ENCODE measurements at regions not wholly inside any gene's neighbourhood (a gene's known extent, or its start where the extent isn't known, plus 50 kb on each side); places are given as distances from the start of the nearest gene placed in this dataset.
A peak's percentile ranks its signal among the peaks of the same experiment; 100 is the strongest.

GRCh38 chr16:80175011-80175410, 365.8 kb upstream of the DYNLRB2 start:
- intact Hi-C loops (cut with DNase I) = no loop called here
- H3K27me3 ChIP-seq (replicated peaks; ENCODE audit: insufficient read depth) = no peaks in the 10 kb centered on the region
- no peak for DNase-seq (ENCODE audit: low spot score)
- H3K36me3 ChIP-seq = no peaks in the 10 kb centered on the region
- TF ChIP-seq, protein P1, sequence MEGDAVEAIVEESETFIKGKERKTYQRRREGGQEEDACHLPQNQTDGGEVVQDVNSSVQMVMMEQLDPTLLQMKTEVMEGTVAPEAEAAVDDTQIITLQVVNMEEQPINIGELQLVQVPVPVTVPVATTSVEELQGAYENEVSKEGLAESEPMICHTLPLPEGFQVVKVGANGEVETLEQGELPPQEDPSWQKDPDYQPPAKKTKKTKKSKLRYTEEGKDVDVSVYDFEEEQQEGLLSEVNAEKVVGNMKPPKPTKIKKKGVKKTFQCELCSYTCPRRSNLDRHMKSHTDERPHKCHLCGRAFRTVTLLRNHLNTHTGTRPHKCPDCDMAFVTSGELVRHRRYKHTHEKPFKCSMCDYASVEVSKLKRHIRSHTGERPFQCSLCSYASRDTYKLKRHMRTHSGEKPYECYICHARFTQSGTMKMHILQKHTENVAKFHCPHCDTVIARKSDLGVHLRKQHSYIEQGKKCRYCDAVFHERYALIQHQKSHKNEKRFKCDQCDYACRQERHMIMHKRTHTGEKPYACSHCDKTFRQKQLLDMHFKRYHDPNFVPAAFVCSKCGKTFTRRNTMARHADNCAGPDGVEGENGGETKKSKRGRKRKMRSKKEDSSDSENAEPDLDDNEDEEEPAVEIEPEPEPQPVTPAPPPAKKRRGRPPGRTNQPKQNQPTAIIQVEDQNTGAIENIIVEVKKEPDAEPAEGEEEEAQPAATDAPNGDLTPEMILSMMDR (IDR thresholded peaks at IDR 0.05) = no peak
- TF ChIP-seq POLR2A (IDR thresholded peaks at IDR 0.05) (no peak), POLR2AphosphoS5 (IDR thresholded peaks at IDR 0.05) (no peak)
- no peaks in the 10 kb centered on the region for H3K9me3 ChIP-seq
- H3K4me1 ChIP-seq (replicated peaks) = no peaks in the 10 kb centered on the region
- no peak overlapping the region for H3K27ac ChIP-seq
- 89% methylated on average over 1 of the region's 1 CpG for WGBS
- H3K4me3 ChIP-seq = no peak overlapping the region

DNA sequence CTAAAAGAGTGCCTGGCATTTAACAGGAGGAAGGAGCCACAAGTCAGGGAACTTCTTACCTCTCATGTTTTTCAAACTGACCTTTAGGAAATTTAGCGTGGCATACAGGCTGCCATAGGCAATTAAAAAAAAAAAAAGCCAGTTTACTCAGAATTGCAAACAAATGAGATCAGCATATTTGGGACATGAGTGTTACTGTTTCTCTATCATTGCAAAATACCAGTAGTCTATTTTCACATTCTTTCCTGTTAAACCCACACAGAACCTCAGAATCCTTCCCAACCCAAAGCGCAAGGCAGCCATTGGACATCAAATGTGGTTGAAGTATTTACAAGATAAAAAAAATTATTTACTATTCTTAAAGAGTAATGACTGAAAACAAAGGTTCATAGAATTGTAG, 366.4 kb upstream of the DYNLRB2 start:
- intact Hi-C loops (cut with DNase I) = no loop called here
- Histone ChIP-seq H3K27ac (no peak overlapping the region), H3K9me3 (no peaks in the 10 kb centered on the region), H3K4me3 (no peak overlapping the region), H3K4me1 (replicated peaks) (no peaks in the 10 kb centered on the region), H3K36me3 (no peaks in the 10 kb centered on the region), H3K27me3 (replicated peaks; ENCODE audit: insufficient read depth) (no peaks in the 10 kb centered on the region)
- no peak for DNase-seq (ENCODE audit: low spot score)
- TF ChIP-seq, protein P1 (IDR thresholded peaks at IDR 0.05) = no peak
- TF ChIP-seq POLR2AphosphoS5 (IDR thresholded peaks at IDR 0.05) (no peak), POLR2A (IDR thresholded peaks at IDR 0.05) (no peak)
- WGBS = 74% methylated on average over 2 of the region's 2 CpGs

- intact Hi-C loops (cut with DNase I) = no loop called here
Observed at GRCh38 chr16:80171746-80172145, 369.0 kb upstream of the DYNLRB2 start.

DNA sequence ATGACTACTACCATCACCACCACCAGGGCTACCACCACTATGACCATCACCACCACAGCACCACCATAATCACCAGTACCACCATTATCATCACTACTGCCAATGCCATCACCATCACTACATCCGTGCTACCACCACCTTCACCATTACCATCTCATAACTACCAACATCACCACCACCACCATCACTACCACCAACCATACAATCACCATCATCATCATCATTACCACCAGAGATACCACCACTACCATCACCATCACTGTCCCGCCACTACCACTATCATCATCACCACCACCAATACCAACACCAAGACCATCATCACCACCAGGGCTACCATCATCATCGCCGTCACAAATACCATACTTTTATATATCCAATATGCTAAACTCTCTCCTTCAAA, 369.6 kb upstream of the DYNLRB2 start:
- no peak overlapping the region for H3K4me3 ChIP-seq
- no peaks in the 10 kb centered on the region for H3K4me1 ChIP-seq (replicated peaks)
- no peaks in the 10 kb centered on the region for H3K9me3 ChIP-seq
- TF ChIP-seq, protein P1 (IDR thresholded peaks at IDR 0.05) = no peak
- TF ChIP-seq POLR2AphosphoS5 (IDR thresholded peaks at IDR 0.05) (no peak), POLR2A (IDR thresholded peaks at IDR 0.05) (no peak)
- DNase-seq (ENCODE audit: low spot score) = no peak
- H3K36me3 ChIP-seq = no peaks in the 10 kb centered on the region
- H3K27ac ChIP-seq = no peak overlapping the region
- intact Hi-C loops (cut with DNase I) = no loop called here
- no peaks in the 10 kb centered on the region for H3K27me3 ChIP-seq (replicated peaks; ENCODE audit: insufficient read depth)
- WGBS = 98% methylated on average over 4 of the region's 4 CpGs

More at GRCh38 chr16:80171746-80172145, 369.0 kb upstream of the DYNLRB2 start:
- no peaks in the 10 kb centered on the region for H3K27me3 ChIP-seq (replicated peaks; ENCODE audit: insufficient read depth)
- H3K4me1 ChIP-seq (replicated peaks) = no peaks in the 10 kb centered on the region
- H3K4me3 ChIP-seq = no peak overlapping the region
- 62% methylated on average over 4 of the region's 4 CpGs for WGBS
- H3K9me3 ChIP-seq = no peaks in the 10 kb centered on the region
- TF ChIP-seq, protein P1 (IDR thresholded peaks at IDR 0.05) = no peak
- TF ChIP-seq POLR2A (IDR thresholded peaks at IDR 0.05) = no peak
- no peak for TF ChIP-seq POLR2AphosphoS5 (IDR thresholded peaks at IDR 0.05)
- no peak overlapping the region for H3K27ac ChIP-seq
- H3K36me3 ChIP-seq = no peaks in the 10 kb centered on the region
- no peak for DNase-seq (ENCODE audit: low spot score)

DNA sequence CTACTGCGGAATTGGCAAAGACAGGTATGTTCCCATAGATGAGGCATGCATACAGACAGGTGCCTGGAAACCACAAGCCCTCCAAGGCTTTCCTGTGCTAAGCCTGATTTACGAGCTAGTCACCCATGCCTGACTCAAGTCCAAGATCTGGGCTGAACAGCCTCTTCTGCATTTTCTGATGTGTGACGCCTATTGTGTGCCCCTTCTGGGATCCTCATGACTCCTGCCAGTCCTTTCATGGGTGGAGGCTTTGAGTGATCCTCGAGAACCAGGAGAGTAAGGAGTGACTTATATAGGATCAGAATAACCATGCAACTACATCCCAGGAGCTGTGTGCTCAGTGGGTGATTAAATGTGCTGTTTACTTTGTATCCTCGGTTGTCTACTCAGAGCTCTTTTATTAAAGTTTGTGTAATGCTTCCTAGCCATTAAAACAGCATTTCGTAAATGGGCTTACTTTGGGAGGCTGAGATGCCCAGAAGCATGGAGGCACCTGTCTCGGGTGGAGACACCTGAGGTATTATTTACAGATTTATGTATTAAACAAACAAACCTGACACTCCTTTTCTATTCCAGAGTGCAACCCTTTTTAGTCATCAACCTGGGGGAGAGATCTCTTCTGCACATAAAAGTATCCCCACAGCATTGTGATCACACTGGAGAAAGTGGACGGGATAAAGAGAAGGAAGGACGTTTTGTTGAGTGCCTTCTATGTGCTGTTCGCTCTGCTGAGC, 373.0 kb upstream of the DYNLRB2 start:
- WGBS = 48% methylated on average over 10 of the region's 10 CpGs
- Histone ChIP-seq H3K9me3 (no peaks in the 10 kb centered on the region), H3K36me3 (no peaks in the 10 kb centered on the region), H3K27me3 (replicated peaks; ENCODE audit: insufficient read depth) (no peaks in the 10 kb centered on the region), H3K4me1 (replicated peaks) (no peaks in the 10 kb centered on the region), H3K27ac (no peak overlapping the region), H3K4me3 (no peak overlapping the region)
- DNase-seq (ENCODE audit: low spot score) = peak; percentile 5
- intact Hi-C loops (cut with DNase I) = no loop called here
- no peak for TF ChIP-seq POLR2A (IDR thresholded peaks at IDR 0.05)
- TF ChIP-seq POLR2AphosphoS5 (IDR thresholded peaks at IDR 0.05) = no peak
- TF ChIP-seq, protein P1 (IDR thresholded peaks at IDR 0.05) = no peak
